ENCODE measurements at regions not wholly inside any gene's neighbourhood (a gene's known extent, or its start where the extent isn't known, plus 50 kb on each side); places are given as distances from the start of the nearest gene placed in this dataset.
"Not testable (repeated sequence)": the region's sequence is repeated elsewhere in the genome, so short reads cannot be mapped to it uniquely, and the experiment has no call there.

DNA sequence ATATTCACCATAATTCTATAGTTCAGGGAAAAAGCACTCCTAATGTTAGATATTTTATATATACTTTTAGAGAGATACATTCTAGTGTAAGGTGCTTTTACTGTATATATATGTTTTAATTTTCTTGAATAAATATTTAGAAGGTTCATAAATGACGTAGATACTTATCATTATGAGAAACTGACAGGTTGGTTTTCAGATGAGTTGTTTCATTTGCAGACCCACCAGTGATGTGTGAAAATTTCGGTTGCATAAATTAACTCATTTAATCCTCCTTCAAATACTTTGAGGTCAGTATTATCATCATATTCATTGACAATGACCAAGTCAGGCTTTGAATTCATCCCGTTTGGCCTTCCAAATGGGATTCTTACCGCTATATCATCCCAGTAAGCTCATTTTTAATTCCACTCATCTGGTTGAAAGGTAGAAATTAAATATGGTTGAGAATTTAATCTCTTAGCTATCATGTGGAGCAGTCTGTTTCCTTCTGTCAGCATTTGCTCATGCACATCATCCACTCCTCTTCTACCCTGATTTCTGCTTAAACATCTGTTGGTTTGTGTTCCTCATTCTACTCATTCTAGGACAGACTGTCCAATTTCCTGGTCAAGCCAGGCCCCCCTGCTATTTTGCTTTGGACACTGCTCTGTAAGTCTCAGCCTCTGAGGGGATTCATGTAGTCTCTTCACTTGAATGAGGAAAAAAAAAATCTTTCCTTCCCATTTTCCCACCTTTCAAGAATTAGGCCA lies 1156.6 kb downstream of the PLA2G4A start:
- no peak for DNase-seq

DNA sequence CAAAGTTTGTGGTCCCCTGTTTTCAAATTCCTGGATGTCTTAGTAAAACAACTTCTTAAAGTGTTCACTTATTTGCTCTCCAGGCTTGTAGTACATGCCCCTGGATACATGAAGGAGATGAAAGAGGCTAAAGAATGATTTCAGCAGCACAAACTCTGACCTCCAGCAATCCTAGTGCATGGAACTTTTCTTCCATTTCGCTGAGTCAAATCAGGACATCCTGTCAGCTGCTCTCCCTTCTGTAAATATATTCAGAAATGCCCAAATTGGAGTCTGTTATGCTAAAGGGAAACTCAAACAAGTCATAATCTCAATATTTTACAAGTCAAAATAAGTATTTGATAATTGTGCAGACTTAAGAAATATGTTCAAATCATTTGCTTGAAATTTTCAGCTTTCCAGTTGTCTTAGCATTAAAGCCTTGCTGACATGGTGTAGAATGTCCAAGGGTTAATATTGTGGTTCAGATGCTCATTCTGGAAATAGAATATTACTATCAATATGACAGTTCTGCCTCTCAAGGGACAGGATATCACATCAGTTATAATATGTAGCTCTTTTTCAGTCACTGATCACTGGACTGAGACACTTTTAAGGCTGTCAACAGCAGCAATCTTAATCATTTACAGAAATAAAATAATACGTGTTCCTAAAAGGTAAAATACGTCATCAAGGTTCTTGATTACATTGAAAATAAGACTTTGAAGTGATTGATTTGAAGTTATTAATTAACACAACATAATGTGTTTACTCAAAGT lies 1157.3 kb downstream of the PLA2G4A start:
- peak; percentile 21 for DNase-seq

DNA sequence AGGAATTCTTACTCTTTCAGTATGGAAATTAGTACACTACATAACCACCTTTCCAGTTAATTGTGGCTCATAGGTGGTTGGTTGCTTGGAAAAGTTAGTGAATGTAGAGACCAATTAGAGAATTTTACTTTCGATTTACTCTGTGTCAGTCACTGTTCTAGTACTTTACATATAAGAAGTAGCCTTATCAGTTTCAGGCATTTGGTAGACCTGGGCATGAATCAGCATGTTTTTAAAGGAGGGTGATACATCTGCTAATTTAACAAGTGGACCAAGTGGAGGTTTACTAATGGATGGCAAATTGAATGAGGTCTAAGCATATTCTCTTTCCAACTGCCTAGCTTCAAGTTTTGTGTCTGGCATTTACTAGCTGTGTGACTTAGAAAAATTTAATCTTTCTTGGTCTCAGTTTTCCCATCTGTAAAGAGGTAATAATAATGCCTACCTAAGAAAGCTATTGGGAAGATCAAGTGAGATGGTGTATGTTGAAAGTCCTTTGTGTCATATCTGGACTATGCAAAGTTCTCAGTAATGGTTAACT lies 1158.6 kb downstream of the PLA2G4A start:
- no peak for DNase-seq

DNA sequence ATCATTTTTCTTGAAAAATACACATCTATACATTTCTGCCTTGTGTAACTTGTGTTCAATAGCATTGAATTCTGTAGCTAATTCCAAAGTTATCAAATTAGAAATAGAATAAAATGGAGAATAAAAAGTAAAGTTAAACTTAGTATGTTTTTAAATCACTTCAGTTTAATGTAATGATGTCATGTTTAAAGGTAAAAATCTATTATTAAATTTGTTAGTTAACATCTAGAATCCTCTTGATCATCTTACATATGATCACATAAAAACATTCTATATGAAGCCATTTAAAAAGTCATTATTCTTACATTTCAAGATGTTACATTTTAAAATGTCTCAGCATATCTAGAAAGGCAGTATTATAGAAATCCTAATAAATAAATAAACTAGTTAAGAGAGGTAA lies 1163.2 kb downstream of the PLA2G4A start:
- DNase-seq: no peak

DNA sequence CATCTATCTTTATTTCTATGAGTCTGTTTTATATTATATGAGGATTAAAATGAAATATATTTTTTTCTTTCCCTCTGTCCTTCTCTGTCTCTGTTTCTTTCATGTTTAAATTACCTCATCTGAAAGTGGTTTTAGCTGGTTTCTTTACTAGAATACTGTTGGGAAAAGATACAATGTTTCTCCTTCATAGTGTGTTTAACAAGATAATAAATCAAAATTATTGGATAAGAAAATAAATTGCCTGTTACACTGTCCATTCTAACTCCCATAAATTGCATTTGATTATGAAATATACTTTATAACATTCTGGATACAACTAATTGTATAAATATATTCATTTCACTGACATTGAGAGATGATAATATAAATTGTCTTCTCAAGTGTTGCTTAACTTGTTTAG lies 1168.0 kb downstream of the PLA2G4A start:
- no peak for DNase-seq

DNA sequence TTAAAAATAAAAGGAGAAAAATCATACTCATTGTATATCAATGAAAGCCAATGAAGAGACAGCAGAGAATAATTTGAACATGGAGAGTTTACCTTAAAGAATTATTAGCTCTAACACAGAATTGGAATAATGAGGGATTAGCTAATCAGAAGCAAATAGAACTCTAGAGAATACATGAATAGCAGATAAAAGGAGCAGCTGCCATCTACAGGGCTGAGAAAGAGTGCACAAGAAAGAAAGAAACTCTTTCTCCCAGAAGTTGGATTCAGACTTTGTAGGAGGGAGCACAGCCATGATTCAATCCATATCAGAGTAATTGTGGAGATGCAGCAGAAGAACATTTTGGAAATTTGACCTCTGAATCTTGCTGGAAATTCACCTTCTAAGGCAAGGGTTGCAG lies 1171.2 kb downstream of the PLA2G4A start:
- no peak for DNase-seq

DNA sequence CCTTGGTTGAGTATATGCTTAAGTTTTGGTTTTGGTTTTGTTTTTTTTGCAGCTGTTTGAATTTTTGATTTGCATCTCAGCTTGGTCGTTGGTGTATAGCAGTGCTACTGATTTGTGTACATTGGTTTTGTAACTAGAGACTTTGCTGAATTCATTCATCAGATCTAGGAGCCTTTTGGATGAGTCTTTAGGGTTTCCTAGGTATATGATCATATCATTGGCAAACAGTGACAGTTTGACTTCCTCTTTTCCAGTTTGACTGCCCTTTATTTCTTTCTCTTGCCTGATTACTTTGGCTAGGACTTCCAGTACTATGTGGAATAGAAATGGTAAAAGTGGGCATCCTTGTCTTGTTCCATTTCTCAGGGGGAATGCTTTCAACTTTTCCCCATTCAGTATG lies 1174.9 kb downstream of the PLA2G4A start:
- not testable (repeated sequence) for DNase-seq

DNA sequence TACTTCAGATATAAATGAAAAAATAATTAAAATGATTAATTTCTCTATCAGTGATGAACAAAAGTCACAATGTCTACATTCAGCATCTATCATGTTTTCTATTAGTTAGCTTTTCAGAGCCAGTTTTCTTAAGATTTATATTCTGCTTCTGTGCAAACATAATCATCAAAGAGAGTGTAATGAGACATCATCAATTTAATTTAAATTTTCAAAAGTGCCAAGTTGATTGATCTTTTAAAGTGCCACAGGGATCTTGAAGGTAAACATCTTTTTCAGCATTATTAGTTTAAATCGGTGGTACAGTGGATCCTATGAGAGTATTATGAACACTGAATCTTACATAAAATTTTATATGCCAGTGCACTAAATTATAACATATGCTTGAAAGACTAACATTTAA lies 1176.1 kb downstream of the PLA2G4A start:
- DNase-seq: no peak

DNA sequence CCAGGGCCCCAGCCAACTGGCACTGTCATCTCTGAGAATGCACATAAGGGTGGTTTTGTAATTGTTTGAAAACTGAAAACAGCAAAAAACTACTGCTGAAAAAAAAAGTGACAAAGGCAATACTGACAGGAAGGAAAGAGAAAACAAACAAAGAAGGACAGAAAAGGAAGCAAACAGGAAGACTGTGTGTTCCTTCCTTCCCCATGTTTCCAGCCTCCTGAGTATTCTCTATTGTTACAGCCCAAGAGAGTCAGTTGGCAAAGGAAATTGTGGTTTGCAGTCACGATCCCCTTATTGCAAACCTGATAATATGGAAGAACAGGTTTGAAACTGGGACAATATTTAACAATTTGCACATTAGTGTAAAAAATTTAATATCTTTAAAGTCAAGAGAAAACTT lies 1177.6 kb downstream of the PLA2G4A start:
- DNase-seq: peak; percentile 19

DNA sequence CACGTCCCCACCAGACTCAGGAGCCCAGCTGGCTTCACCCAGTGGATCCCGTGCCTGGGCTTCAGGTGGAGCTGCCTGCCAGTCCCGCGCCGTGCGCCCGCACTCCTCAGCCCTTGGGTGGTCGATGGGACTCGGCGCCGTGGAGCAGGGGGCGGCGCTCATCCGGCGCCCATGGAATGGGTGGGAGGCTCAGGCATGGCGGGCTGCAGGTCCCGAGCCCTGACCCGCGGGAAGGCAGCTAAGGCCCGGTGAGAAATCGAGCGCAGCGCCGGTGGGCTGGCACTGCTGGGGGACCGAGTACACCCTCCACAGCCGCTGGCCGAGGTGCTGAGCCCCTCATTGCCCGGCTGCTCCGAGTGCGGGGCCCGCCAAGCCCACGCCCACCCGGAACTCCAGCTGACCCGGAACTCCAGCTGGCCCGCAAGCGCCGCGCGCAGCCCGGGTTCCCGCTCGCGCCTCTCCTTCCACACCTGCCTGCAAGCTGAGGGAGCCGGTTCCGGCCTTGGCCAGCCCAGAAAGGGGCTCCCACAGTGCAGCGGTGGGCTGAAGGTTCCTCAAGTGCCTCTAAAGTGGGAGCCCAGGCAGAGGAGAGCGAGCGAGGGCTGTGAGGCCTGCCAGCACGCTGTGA lies 1184.6 kb downstream of the PLA2G4A start:
- DNase-seq: not testable (repeated sequence)

DNA sequence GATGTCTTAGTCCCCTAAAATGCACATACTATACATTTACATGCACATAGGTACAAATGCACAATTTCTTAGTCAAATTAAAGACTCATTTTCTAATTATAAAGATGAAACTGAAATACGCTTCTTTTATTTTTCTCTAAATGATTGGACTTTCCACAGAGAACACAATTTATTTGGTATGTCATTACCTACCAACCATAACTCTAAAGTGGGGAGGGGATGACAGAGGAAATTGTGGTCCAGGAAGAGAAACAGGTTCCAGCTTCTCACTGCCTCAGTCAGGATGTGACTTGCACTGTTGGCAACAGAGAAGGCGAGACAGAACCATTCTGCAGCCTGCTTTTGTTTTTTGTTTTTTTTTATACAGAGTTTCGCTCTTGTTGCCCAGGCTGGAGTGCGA lies 1189.2 kb downstream of the PLA2G4A start:
- DNase-seq: no peak

DNA sequence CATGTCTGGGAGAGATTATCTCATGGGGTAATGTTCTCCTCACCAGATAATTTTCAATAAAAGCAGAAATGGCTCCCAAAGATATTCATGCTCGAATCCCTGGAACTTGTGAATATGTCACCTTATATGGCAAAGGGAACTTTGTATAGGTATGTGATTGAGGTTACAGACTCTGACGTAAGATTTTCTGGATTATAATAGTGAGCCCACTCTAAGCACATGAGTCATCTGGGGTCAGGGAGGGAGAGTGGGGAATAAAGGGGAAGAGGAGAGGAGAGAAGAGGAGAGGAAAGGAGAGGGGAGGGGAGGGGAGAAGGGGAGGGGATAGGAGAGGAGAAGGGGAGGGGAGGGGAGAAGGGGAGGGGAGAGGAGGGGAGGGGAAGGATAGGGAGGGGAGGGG lies 1193.9 kb downstream of the PLA2G4A start:
- no peak for DNase-seq

DNA sequence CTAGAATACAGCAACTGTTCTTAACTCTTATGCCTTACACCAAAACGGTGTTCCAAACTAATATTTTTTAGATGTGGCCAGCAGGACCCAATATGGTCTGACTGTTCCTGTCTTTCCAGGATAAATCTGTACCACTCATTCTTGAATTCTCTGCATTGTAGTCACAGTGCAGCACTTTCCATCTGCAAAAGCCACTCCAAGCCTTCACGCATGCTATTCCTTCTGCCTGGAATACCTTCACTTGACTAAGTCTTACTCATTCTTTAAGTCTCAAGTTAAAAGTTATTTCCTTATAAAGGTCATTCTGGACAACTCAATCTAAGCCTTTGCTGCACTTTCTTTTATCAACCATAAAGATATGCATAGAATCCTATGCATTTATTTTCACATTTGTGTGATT lies 1194.5 kb downstream of the PLA2G4A start:
- DNase-seq: no peak

DNA sequence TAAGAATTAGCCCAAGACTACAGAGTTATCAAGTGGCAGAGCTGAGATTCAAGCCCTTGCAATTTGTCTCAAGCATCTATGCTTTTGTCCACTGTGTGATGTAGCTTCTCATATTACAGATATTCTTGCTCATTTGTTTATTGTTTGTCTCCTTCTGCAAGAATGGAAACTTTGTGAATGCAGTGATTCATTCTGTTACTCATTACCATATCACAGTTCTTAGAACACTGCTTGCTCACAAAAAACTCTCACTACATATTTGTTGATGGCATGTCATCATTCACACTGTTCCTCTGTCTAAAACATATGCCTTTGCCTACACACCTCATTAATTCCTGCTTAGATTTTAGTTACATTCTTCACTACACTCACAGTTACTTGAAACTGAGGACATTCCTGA lies 1198.9 kb downstream of the PLA2G4A start:
- peak; percentile 82 for DNase-seq

DNA sequence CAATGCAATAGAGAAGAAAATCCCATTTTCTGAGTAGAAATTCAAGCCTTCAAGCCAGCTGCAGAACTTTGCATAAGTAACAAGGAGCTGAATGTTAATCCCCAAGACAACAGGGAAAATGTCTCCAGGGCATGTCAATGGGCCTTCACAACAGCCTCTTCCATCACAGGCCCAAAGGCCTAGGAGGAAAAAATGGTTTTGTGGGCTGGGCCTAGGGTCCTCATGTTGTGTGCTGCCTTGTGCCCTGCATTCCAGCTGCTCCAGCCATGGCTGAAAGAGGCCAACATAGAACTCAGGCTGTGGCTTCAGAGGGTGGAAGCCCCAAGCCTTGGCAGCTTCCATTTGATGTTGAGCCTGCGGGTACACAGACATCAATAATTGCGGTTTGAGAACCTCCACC lies 1208.8 kb downstream of the PLA2G4A start:
- DNase-seq: not testable (repeated sequence)

DNA sequence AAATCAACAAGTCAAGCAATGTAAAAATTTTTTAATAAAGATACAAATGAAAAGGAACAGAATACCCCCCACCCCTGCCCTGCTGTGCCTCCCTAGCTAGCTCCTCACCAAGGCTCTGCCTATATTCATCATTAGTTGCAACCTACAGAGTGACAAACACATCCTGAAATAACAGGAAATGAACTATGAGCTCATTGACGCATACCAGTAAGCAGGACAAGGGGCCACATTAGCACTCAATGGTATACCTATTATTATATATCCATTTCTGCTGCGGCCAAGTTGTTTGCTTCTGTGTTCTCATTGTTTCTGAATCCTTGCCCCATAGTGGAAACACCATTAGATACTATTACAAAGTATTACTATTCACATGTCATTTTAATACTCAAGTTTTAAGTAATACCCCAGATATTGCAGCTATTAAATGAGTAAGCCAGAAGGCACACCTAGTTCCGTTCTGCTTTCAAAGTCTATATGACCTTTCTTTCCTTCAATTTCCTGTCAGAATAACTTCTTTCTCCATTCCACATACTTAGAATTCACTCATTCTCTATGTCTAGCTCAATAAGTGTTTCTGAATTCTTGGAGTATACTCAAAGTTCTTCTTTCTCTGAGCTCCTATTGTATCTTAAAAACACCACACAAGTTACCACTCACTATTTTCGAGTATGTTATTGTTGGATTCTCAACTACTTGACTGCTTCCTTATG lies 1214.9 kb downstream of the PLA2G4A start:
- peak; percentile 86 for DNase-seq

DNA sequence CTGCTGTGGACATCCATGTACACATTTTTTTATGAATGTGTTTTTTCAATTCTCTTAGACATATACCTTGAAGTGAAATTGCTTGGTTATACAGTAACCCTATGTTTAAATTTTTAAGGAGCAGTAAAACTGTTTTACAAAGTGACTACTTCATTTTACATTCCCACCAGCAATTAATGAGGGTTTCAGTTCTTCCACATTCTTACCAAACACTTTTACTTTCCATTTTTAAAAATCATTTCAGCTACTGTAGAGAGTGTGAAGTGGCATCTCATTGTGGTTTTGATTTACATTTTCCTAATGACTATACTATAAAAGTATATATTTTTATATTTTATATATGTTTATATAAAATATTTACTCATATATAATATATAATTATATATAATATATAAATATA lies 1221.5 kb downstream of the PLA2G4A start:
- DNase-seq: no peak

DNA sequence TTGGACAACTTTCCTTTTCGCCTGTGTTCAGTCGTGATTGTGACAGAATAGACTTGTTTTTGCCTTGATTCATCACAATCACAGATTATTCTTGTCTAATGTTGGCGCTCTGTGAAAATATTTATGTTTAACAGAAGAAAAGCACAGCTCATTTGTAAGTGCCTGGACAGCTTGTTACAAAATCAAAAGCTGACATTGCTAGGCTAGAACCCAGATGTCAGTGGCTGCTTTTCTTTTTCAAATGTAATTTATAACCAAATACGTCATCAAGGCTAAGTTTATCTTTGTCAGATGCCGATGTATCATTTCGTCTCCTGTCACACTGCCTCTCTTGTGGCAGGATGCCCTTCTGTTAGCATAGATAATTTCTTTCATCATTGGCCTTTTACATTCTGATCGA lies 1227.3 kb downstream of the PLA2G4A start:
- DNase-seq: no peak

DNA sequence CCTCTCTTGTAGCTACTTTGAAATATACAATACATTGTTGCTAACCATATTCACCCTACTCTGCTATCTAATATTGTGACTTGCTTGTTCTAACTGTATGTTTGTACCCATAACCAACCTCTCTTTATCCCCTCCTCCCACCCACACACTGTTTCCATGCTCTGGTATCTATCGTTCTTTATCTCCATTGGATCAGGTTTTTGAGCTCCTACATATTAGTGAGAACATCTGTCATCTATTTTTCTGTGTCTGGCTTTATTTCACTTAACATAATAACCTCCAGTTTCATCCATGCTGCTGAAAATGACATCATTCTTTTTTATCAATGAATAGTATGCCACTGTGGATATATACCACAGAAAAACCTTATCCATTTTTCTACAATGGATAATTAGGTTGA lies 1230.1 kb downstream of the PLA2G4A start:
- no peak for DNase-seq

DNA sequence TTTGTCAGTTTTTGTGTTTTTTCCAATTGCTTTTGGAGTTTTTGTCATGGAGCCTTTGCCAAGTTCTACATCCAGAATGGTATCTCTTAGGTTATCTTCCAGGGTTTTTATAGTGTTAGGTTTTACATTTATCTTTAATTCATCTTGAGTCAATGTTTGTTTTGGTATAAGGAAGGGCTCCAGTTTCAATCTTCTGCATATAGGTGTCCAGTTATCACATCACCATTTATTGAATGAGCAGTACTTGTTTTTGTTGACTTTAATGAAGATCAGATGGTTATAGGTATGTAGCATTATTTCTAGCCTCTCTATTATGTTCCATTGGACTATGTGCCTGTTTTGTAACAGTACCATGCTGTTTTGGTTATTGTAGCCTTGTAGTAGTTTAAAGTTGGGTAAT lies 1233.1 kb downstream of the PLA2G4A start:
- no peak for DNase-seq

DNA sequence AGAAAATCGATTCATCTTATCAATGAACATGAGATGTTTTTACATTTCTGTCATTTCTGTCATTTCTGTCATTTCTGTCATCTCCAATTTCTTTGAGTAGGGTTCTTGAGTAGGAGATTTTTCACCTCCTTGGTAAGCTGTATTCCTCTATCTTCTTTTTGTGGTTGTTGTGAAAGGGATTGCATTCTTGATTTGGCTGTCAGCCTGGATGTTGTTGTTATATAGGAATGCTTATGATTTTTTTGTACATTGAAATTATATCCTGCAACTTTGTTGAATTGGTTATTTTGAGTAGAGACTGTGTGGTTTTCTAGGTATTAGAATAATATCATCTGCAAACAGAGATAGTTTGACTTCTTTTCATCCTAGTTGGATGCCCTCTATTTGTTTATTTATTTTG lies 1233.7 kb downstream of the PLA2G4A start:
- DNase-seq: no peak

DNA sequence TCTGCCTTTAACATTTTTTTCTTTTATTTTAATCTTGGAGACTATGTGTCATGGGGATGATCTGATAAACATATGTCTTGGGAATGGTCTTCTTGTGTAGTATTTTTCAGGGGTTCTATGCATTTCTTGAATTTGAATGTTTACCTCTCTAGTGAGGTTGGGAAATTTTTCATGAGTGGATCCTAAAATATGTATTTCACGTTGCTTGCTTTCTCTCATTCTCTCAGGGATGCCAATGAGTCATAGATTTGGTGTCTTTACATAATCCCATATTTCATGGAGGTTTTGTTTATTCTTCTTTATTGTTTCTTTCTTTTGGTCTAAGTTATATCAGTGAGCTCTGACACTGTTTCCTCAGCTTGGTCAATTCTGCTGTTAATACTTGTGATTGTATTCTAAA lies 1237.2 kb downstream of the PLA2G4A start:
- DNase-seq: no peak

DNA sequence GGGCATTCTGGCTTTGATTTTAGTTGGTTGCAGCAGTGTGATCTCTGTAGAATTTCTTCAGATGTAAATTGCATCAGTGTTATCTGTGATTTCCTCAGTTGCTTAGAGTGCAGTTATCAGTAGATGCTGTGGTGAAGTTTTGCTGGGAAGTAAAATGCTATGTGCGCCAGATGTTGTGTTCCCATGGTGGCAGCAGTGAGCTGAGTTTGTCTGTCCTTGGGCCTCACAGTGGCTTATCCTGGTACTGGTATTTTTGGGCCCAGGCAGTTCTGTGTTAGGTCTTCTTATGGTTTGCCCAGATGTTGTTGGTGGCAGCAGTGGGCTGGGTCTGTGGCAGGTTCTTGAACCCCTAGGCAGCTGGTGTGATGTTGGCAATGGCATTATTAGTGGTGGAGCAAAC lies 1242.1 kb downstream of the PLA2G4A start:
- no peak for DNase-seq

All from dermis blood vessel endothelial cell (primary cell).